IMR-90 (cell line): ENCODE measurements at regions not wholly inside any gene's neighbourhood (a gene's known extent, or its start where the extent isn't known, plus 50 kb on each side); places are given as distances from the start of the nearest gene placed in this dataset.

Source experiments
- ATAC-seq: fragments of 200-7000 bp; cut with Tn5 transposase; 2 replicates; pipeline ENCODE4 v1.9.1; 2020; ENCODE audit warnings: low read depth, mild to moderate bottlenecking, moderate library complexity
- BruUV-seq: library from RNA; stranded (reverse); fragments of 400-500 nt; replicated peaks from 2 replicates; lab custom pipeline; 2021; lab: Mats Ljungman, UMichigan
- CTCF ChIA-PET: fragments of 300-600 bp; formaldehyde crosslinking; extraction: SDS; loops from one replicate; lab custom pipeline; 2021; ENCODE audit warnings: antibody characterized with exemption; lab: Yijun Ruan, JAX
- POLR2A ChIA-PET: fragments of 300-600 bp; sonication (Branson Sonifier 250); formaldehyde crosslinking; loops from one replicate; lab custom pipeline; 2022; ENCODE audit warnings: antibody characterized with exemption; ENCODE audit not compliant: unreplicated experiment; lab: Charles Lee
- DNase-seq: peaks from one replicate; pipeline ENCODE4 v3.0.0; 2013
- H2AFZ ChIP-seq: replicated peaks from 2 replicates; pipeline ENCODE3; 2013; ENCODE audit warnings: low read length, mild to moderate bottlenecking; ENCODE audit not compliant: poor library complexity
- H2AK5ac ChIP-seq: 2 replicates; pipeline ENCODE4 v1.6.1; 2013; ENCODE audit warnings: low read depth, low read length, inconsistent platforms
- H2AK9ac ChIP-seq: replicated peaks from 2 replicates; pipeline ENCODE3; 2013; ENCODE audit warnings: mild to moderate bottlenecking, low read depth, low read length, moderate library complexity; ENCODE audit not compliant: poor library complexity
- H2BK120ac ChIP-seq: 2 replicates; pipeline ENCODE4 v1.6.1; 2013; ENCODE audit warnings: low read depth, low read length, inconsistent platforms
- H2BK15ac ChIP-seq: 3 replicates; pipeline ENCODE4 v1.6.1; 2013; ENCODE audit warnings: low read depth, low read length, inconsistent platforms
- H2BK20ac ChIP-seq: 2 replicates; pipeline ENCODE4 v1.6.1; 2013; ENCODE audit warnings: low read depth, mild to moderate bottlenecking, inconsistent platforms, low read length, moderate library complexity
- H2BK5ac ChIP-seq: 2 replicates; pipeline ENCODE4 v1.6.1; 2013; ENCODE audit warnings: mild to moderate bottlenecking, low read depth, low read length, inconsistent platforms; ENCODE audit not compliant: poor library complexity, severe bottlenecking
- H3K14ac ChIP-seq: replicated peaks from 2 replicates; pipeline ENCODE4 v1.6.1; 2013; ENCODE audit warnings: low read depth, low read length, inconsistent platforms
- H3K18ac ChIP-seq: 2 replicates; pipeline ENCODE4 v1.6.1; 2013; ENCODE audit warnings: low read depth, low read length, control low read depth
- H3K23ac ChIP-seq: 2 replicates; pipeline ENCODE4 v1.6.1; 2013; ENCODE audit warnings: low read depth, low read length, inconsistent platforms
- H3K27ac ChIP-seq: 2 replicates; pipeline ENCODE4 v1.5.1; 2013; ENCODE audit warnings: mild to moderate bottlenecking, control low read depth, low read length; ENCODE audit not compliant: insufficient read depth
- H3K27me3 ChIP-seq: 2 replicates; pipeline ENCODE4 v1.6.1; 2013; ENCODE audit warnings: low read length; ENCODE audit not compliant: control insufficient read depth, insufficient read depth
- H3K36me3 ChIP-seq: 2 replicates; pipeline ENCODE4 v1.6.1; 2013; ENCODE audit warnings: low read length, mixed read lengths; ENCODE audit not compliant: control insufficient read depth, insufficient read depth
- H3K4ac ChIP-seq: 2 replicates; pipeline ENCODE4 v1.6.1; 2013; ENCODE audit warnings: low read depth, low read length, inconsistent platforms
- H3K4me1 ChIP-seq: 2 replicates; pipeline ENCODE4 v1.6.1; 2013; ENCODE audit warnings: low read length, mixed read lengths; ENCODE audit not compliant: control insufficient read depth, insufficient read depth
- H3K4me2 ChIP-seq: 2 replicates; pipeline ENCODE4 v1.6.1; 2013; ENCODE audit warnings: low read depth, mild to moderate bottlenecking, control low read depth, low read length, moderate library complexity
- H3K4me3 ChIP-seq: 2 replicates; pipeline ENCODE4 v1.5.1; 2013; ENCODE audit warnings: low read depth, mild to moderate bottlenecking, control low read depth, low read length, moderate library complexity; ENCODE audit not compliant: insufficient read depth
- H3K56ac ChIP-seq: 2 replicates; pipeline ENCODE4 v1.6.1; 2013; ENCODE audit warnings: low read length, inconsistent platforms; ENCODE audit not compliant: insufficient read depth; ENCODE audit errors: extremely low read depth
- H3K79me1 ChIP-seq, 2 experiments: 2 replicates each; pipeline ENCODE4 v1.6.1; 2013; ENCODE audit warnings: low read length in 2 of 2, inconsistent platforms in 1 of 2, low read depth in 1 of 2
- H3K9ac ChIP-seq: 2 replicates; pipeline ENCODE4 v1.6.1; 2013; ENCODE audit warnings: low read depth, low read length, control low read depth
- H3K9me1 ChIP-seq: 2 replicates; pipeline ENCODE4 v1.6.1; 2013; ENCODE audit warnings: low read length, inconsistent platforms; ENCODE audit not compliant: insufficient read depth
- H3K9me3 ChIP-seq: 2 replicates; pipeline ENCODE4 v1.6.1; 2013; ENCODE audit warnings: low read length; ENCODE audit not compliant: control insufficient read depth, insufficient read depth
- H4K20me1 ChIP-seq: 2 replicates; pipeline ENCODE4 v1.6.1; 2013; ENCODE audit warnings: low read length, inconsistent platforms; ENCODE audit not compliant: insufficient read depth
- H4K5ac ChIP-seq: 2 replicates; pipeline ENCODE4 v1.6.1; 2013; ENCODE audit warnings: mild to moderate bottlenecking, low read depth, low read length, control low read depth
- H4K8ac ChIP-seq, 2 experiments: 2 replicates each; pipeline ENCODE4 v1.6.1; 2013; ENCODE audit warnings: low read depth in 2 of 2, low read length in 2 of 2, control low read depth in 1 of 2, inconsistent platforms in 1 of 2
- H4K91ac ChIP-seq: 2 replicates; pipeline ENCODE4 v1.6.1; 2013; ENCODE audit warnings: low read depth, low read length, inconsistent platforms; ENCODE audit not compliant: insufficient read depth
- ELK1 ChIP-seq: fragments of 150-350 bp; IDR thresholded peaks from 2 replicates; pipeline ENCODE4 v1.6.1; 2016; ENCODE audit warnings: low read depth, mild to moderate bottlenecking, low read length, moderate library complexity, borderline replicate concordance
- WGBS, 2 experiments: methylation state at CpG; one replicate each; pipeline versions ENCODE4 v1.1.5 to v1.1.7; 2013; ENCODE audit warnings: missing lambda C conversion rate in 2 of 2; ENCODE audit not compliant: insufficient read length in 1 of 2; ENCODE audit errors: extremely low coverage in 2 of 2; 5-methylcytosine and 5-hydroxymethylcytosine counted together
- dilution Hi-C: fragments of 300-500 bp; cut with HindIII; formaldehyde crosslinking; loops from one replicate; pipeline ENCODE4 v1.14.3; 2018; ENCODE audit warnings: low sequenced_read_pairs; ENCODE audit not compliant: unreplicated experiment
- in situ Hi-C: fragments of 300-500 bp; cut with MboI; formaldehyde crosslinking; loops from 3 replicates; pipeline ENCODE4 v1.14.3; 2019; ENCODE audit warnings: low sequenced_read_pairs, inconsistent platforms, mixed read lengths
- intact Hi-C: fragments of 100-400 bp; cut with micrococcal nuclease; formaldehyde crosslinking; loops from 2 replicates; pipeline ENCODE4 v1.10.0; 2022

- Histone ChIP-seq H4K20me1 (no peaks in the 10 kb centered on the region), H3K4me3 (no peak overlapping the region), H4K5ac (no peak overlapping the region), H3K56ac (no peak overlapping the region), H2BK120ac (no peak overlapping the region), H3K79me1 (no peaks in the 10 kb centered on the region), H3K4ac (no peak overlapping the region), H2AK5ac (no peak overlapping the region), H4K8ac (no peak overlapping the region), H2BK5ac (no peak overlapping the region), H2BK20ac (no peak overlapping the region), H3K27me3 (peaks cover 17% of the 10 kb centered on the region), H2AK9ac (no peak overlapping the region), H4K91ac (no peak overlapping the region), H3K4me2 (no peak overlapping the region), H2AFZ (no peak overlapping the region), H3K27ac (no peak overlapping the region), H3K4me1 (no peaks in the 10 kb centered on the region), H3K36me3 (no peaks in the 10 kb centered on the region), H3K9ac (no peak overlapping the region), H3K18ac (no peak overlapping the region), H3K23ac (no peak overlapping the region), H3K9me1 (no peaks in the 10 kb centered on the region), H2BK15ac (no peak overlapping the region), H3K14ac (no peak overlapping the region), H3K9me3 (no peaks in the 10 kb centered on the region)
- ATAC-seq (no peak), DNase-seq (no peak)
- WGBS, 2 experiments: no CpG with 5 or more reads among the region's 1 CpG
- POLR2A ChIA-PET: no interaction called here
- in situ Hi-C loops: no loop called here
- CTCF ChIA-PET: no interaction called here
- intact Hi-C loops: no loop called here
- BruUV-seq: no TSS peak
- no peak for TF ChIP-seq ELK1
- dilution Hi-C loops: no loop called here
Measured at GRCh38 chr12:69090722-69091121, 148.6 kb upstream of the CPSF6 start.
